ENCODE measurements at regions not wholly inside any gene's neighbourhood (a gene's known extent, or its start where the extent isn't known, plus 50 kb on each side); places are given as distances from the start of the nearest gene placed in this dataset.

DNA sequence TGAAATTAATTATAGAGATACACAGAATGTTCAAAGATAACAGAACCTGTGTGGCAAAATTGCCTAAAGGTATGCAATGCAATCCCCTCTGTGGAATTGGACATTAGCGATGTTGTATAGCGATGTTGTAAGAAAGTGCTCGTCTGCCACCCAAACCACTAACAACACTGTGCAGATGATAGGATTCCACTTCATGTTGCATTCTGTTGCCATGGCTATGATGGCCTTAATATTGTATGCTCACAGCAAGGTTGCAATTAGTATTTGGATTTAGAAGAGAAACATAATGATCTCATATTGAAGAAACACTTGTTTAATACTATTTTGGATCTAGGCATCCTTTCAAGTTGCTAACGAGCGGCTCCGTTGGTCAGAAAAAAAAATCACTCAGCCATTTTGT, 260.3 kb downstream of the BCAT1 start:
- DNase-seq = no peak
- H3K27ac ChIP-seq (ENCODE audit: low read depth in 2 of 2, low read length in 2 of 2) = no peak overlapping the region
- no peaks in the 10 kb centered on the region for H3K4me1 ChIP-seq (ENCODE audit: control insufficient read depth in 2 of 3, insufficient read depth in 2 of 3, low read depth in 1 of 3, low read length in 3 of 3)
- TF ChIP-seq, protein P1, sequence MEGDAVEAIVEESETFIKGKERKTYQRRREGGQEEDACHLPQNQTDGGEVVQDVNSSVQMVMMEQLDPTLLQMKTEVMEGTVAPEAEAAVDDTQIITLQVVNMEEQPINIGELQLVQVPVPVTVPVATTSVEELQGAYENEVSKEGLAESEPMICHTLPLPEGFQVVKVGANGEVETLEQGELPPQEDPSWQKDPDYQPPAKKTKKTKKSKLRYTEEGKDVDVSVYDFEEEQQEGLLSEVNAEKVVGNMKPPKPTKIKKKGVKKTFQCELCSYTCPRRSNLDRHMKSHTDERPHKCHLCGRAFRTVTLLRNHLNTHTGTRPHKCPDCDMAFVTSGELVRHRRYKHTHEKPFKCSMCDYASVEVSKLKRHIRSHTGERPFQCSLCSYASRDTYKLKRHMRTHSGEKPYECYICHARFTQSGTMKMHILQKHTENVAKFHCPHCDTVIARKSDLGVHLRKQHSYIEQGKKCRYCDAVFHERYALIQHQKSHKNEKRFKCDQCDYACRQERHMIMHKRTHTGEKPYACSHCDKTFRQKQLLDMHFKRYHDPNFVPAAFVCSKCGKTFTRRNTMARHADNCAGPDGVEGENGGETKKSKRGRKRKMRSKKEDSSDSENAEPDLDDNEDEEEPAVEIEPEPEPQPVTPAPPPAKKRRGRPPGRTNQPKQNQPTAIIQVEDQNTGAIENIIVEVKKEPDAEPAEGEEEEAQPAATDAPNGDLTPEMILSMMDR (IDR thresholded peaks at IDR 0.05; ENCODE audit: borderline replicate concordance, extremely low read depth, insufficient read depth) = no peak
- H3K36me3 ChIP-seq (ENCODE audit: control insufficient read depth in 2 of 3, insufficient read depth in 3 of 3, low read length in 3 of 3) = no peaks in the 10 kb centered on the region
- H3K27me3 ChIP-seq (ENCODE audit: control insufficient read depth, insufficient read depth, low read length) = no peaks in the 10 kb centered on the region
- no peak overlapping the region for H3K9ac ChIP-seq (ENCODE audit: low read length in 3 of 3)
- H3K9me3 ChIP-seq (ENCODE audit: control insufficient read depth in 2 of 3, insufficient read depth in 1 of 3, low read length in 3 of 3) = no peaks in the 10 kb centered on the region
- no peak for FAIRE-seq
- no peak overlapping the region for H3K4me3 ChIP-seq (ENCODE audit: low read length in 3 of 3)
- intact Hi-C loops (cut with DNase I) = no loop called here

GRCh38 chr12:24681570-24681969, 267.3 kb downstream of the BCAT1 start:
- Histone ChIP-seq H3K9me3 (ENCODE audit: control insufficient read depth in 2 of 3, insufficient read depth in 1 of 3, low read length in 3 of 3) (no peaks in the 10 kb centered on the region), H3K36me3 (ENCODE audit: control insufficient read depth in 2 of 3, insufficient read depth in 3 of 3, low read length in 3 of 3) (no peaks in the 10 kb centered on the region), H3K27me3 (ENCODE audit: control insufficient read depth, insufficient read depth, low read length) (no peaks in the 10 kb centered on the region), H3K4me1 (ENCODE audit: control insufficient read depth in 2 of 3, insufficient read depth in 2 of 3, low read depth in 1 of 3, low read length in 3 of 3) (no peaks in the 10 kb centered on the region), H3K9ac (ENCODE audit: low read length in 3 of 3) (no peak overlapping the region), H3K4me3 (ENCODE audit: low read length in 3 of 3) (no peak overlapping the region), H3K27ac (ENCODE audit: low read depth in 2 of 2, low read length in 2 of 2) (no peak overlapping the region)
- TF ChIP-seq, protein P1 (IDR thresholded peaks at IDR 0.05; ENCODE audit: borderline replicate concordance, extremely low read depth, insufficient read depth) = no peak
- intact Hi-C loops (cut with DNase I) = no loop called here
- no peak for FAIRE-seq
- no peak for DNase-seq

- Histone ChIP-seq H3K9me3 (ENCODE audit: control insufficient read depth in 2 of 3, insufficient read depth in 1 of 3, low read length in 3 of 3) (no peaks in the 10 kb centered on the region), H3K36me3 (ENCODE audit: control insufficient read depth in 2 of 3, insufficient read depth in 3 of 3, low read length in 3 of 3) (no peaks in the 10 kb centered on the region), H3K4me1 (ENCODE audit: control insufficient read depth in 2 of 3, insufficient read depth in 2 of 3, low read depth in 1 of 3, low read length in 3 of 3) (no peaks in the 10 kb centered on the region), H3K9ac (ENCODE audit: low read length in 3 of 3) (no peak overlapping the region), H3K27ac (ENCODE audit: low read depth in 2 of 2, low read length in 2 of 2) (no peak overlapping the region), H3K4me3 (ENCODE audit: low read length in 3 of 3) (no peak overlapping the region), H3K27me3 (ENCODE audit: control insufficient read depth, insufficient read depth, low read length) (no peaks in the 10 kb centered on the region)
- FAIRE-seq (no peak), DNase-seq (no peak)
- intact Hi-C loops (cut with DNase I) = no loop called here
- TF ChIP-seq, protein P1 (IDR thresholded peaks at IDR 0.05; ENCODE audit: borderline replicate concordance, extremely low read depth, insufficient read depth) = no peak
Observed at GRCh38 chr12:24679126-24679525, 269.8 kb downstream of the BCAT1 start.

GRCh38 chr12:24678436-24678835, 270.5 kb downstream of the BCAT1 start:
- Histone ChIP-seq H3K36me3 (ENCODE audit: control insufficient read depth in 2 of 3, insufficient read depth in 3 of 3, low read length in 3 of 3) (no peaks in the 10 kb centered on the region), H3K4me3 (ENCODE audit: low read length in 3 of 3) (no peak overlapping the region), H3K27ac (ENCODE audit: low read depth in 2 of 2, low read length in 2 of 2) (no peak overlapping the region), H3K9ac (ENCODE audit: low read length in 3 of 3) (no peak overlapping the region), H3K4me1 (ENCODE audit: control insufficient read depth in 2 of 3, insufficient read depth in 2 of 3, low read depth in 1 of 3, low read length in 3 of 3) (no peaks in the 10 kb centered on the region), H3K9me3 (ENCODE audit: control insufficient read depth in 2 of 3, insufficient read depth in 1 of 3, low read length in 3 of 3) (no peaks in the 10 kb centered on the region), H3K27me3 (ENCODE audit: control insufficient read depth, insufficient read depth, low read length) (no peaks in the 10 kb centered on the region)
- TF ChIP-seq, protein P1 (IDR thresholded peaks at IDR 0.05; ENCODE audit: borderline replicate concordance, extremely low read depth, insufficient read depth) = no peak
- DNase-seq = peak in 1 of 5 donors; percentile 6
- no peak for FAIRE-seq
- intact Hi-C loops (cut with DNase I) = no loop called here

Data from kidney (tissue), 13 donors.